GM19328 (cell line): ENCODE measurements at regions not wholly inside any gene's neighbourhood (a gene's known extent, or its start where the extent isn't known, plus 50 kb on each side); places are given as distances from the start of the nearest gene placed in this dataset.

Source experiments
- ATAC-seq: cut with Tn5 transposase; IDR thresholded peaks from one replicate; pipeline ENCODE4 v1.9.1; 2021; ENCODE audit warnings: mild to moderate bottlenecking, moderate library complexity; ENCODE audit not compliant: unreplicated experiment

DNA sequence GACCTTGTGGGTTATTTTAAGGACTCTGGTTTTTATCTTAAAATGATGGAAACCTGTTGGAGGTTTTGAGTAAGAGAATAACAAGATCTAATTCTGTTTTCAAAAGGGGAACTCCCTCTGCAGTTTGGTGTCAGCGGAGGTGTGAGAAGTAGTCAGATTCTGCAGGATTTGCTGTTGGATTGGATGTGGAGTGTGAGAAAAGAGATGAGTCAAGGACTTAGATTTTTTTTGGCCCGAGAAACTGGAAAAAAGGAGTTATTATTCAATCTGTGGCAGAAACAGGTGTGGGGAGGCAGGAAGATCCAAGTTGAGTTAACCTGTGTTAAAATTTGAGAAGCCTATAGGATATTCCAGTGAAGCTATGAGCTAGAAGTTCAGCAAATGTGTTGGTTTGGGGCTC is 337.2 kb upstream of the FANCL start:
- ATAC-seq = no peak

DNA sequence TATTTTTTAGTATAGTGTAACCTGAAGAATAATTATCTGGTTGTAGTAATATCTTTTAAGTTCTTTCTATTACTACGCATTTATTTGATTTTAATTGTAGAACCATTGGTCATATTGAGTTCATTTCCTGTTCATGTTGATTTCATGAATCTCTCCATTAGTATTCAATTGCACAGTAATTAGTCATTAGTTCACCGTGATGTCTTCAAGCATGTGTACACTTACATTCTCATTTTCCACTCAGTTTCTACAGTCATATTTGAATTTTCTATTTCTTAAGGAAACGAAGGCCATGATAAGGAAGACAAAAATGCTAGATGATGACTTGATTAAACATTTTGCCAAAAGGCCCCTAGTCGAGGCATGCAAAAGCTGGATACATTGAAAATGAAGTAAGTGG is 333.7 kb upstream of the FANCL start:
- no peak for ATAC-seq

GRCh38 chr2:58572731-58573130 is 331.6 kb upstream of the FANCL start:
- no peak for ATAC-seq

GRCh38 chr2:58571181-58571852 is 330.2 kb upstream of the FANCL start:
- ATAC-seq = peak; percentile 54

- peak; percentile 80 for ATAC-seq
Measured at GRCh38 chr2:58569475-58570185, 328.5 kb upstream of the FANCL start.

DNA sequence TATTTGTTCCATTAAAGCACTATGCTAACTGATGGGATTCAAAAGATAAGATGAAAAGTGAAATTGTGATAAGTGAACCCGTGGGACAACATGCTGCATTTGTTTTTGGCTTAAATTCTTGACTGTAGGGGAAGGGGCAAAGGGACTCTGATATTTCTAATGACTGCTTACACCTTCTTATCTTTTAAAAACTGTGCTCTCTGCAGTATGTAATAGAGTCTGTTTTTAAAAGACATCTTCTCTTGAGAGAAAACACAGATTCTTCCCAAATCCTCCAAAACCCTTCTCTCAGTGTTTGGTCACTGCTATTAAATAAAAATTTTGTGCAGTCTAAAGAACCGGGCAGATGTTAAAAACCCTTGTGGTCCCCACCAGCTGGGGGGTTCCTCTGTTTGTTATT is 327.8 kb upstream of the FANCL start:
- ATAC-seq = no peak

DNA sequence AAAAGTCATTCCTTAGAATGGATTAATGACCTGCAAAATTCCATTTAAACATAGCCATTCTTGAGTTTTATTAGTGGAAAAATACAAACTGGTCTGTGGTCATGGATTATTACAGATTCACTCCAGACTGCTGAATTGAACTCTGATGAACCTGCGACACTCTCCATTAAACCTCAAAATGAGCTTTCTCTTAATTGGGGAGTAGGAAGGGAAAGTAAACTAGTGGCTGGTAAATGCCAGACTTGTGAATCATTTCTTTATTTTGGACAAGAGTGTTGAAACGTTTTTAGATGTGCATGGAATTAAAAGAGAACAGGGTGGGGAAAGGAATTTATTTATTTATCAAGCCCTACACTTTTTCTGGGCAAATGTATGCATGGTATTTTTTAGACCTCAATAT is 321.2 kb upstream of the FANCL start:
- no peak for ATAC-seq

- no peak for ATAC-seq
Measured at GRCh38 chr2:58560531-58560930, 319.4 kb upstream of the FANCL start.

- ATAC-seq = no peak
Measured at GRCh38 chr2:58558881-58559280, 317.8 kb upstream of the FANCL start.

GRCh38 chr2:58557176-58557575 is 316.1 kb upstream of the FANCL start:
- ATAC-seq = no peak

DNA sequence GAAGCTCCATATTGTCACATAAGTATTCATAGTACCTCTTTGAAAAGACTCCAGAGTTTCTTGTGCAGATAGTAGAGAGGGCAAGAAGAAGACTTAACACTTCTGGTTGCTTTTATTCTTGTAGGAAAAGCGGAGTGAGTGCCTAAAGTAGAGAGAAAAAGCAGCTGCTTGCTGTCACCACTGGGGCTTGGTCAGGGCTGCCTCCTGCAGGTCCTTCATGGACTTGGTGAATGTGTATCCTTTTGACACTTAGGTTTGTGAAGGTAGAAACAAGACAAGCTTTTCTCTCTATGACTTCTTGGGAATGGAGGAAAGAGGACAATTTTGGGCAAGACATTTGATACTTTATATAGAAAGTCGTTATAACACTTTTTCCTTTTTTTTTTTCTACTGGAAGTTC is 312.8 kb upstream of the FANCL start:
- ATAC-seq = no peak

GRCh38 chr2:58553522-58553921 is 312.4 kb upstream of the FANCL start:
- ATAC-seq = no peak

GRCh38 chr2:58545300-58546280 is 304.5 kb upstream of the FANCL start:
- ATAC-seq = peak; percentile 49

DNA sequence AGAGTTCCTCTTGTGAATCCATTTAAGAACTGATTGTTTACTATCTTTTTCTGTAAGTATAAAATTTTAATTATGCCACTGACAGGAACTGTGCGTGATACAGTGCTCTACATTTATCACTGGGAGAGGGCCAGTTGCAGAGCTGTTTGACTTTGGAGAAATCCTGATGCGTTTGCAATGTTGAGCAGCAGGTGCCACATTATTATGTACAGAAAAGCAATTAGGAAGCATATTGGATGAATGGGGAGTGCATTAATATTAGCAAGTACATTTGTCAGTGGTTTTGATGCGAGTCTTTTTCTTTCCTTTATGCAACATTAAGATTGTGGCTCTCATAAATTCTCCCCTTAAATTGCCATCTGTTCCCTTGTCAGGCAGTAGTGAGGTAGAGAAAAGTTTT is 302.3 kb upstream of the FANCL start:
- ATAC-seq = no peak

DNA sequence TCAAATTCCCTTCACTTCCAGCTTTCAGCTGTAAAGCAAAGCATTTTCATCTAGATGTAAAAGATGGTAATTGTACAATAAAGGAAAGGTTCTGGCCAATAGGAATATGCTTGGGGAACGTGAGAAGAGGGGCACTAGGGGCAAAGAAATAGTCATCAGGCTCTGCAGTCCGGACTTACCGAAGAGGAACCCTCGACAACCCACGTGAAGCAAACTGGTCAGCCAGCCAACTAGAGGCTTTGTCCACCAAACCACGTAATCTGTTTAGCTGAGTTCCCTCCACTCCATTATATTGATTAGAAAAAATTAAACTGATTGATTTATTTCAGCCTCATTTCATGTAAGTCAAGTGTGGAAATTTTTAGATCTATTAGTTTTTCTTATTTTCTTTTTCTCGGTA is 300.4 kb upstream of the FANCL start:
- ATAC-seq = no peak

DNA sequence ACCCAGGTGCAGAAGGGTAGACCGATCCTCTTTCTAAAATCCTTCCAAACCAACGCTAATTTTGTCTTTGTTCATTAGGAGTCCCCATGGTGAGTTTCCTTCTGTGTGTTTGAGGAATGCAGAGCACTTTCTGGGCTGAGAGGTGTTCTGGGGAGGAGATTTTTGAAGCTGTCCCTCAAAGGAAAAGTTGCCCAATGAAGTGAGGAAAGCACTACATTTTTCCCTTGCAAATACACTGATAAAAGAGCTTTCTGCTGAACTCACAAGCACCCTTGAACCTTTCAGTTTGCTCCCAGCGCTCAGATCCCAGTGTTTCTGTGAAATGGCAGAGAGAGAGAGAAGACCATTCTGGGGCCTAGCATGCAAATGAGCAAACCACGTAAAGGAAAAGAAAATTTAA is 299.6 kb upstream of the FANCL start:
- no peak for ATAC-seq

- ATAC-seq = no peak
Measured at GRCh38 chr2:58539973-58540372, 298.8 kb upstream of the FANCL start.

GRCh38 chr2:58535990-58536389 is 294.9 kb upstream of the FANCL start:
- ATAC-seq = no peak

DNA sequence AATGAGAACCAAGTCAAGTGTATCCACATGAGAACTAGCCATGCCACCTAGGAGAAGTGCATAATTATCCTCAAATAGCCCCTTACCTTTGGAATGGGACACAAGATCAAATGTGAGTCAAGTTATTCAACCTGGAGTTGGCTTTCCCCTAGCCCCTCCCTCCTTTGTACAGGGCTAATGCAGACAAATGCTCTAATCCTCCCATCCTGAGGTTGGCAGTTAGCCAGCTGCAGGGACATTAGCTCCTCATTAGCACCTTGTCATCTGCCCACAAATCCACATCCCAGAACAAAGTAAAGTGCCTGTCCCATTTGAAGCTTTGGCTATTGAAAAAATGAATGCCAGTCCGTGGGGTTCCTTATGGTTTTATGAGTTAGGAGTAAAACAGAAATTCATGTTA is 294.1 kb upstream of the FANCL start:
- no peak for ATAC-seq

GRCh38 chr2:58533376-58533775 is 292.3 kb upstream of the FANCL start:
- no peak for ATAC-seq

GRCh38 chr2:58532641-58533040 is 291.5 kb upstream of the FANCL start:
- ATAC-seq = no peak

DNA sequence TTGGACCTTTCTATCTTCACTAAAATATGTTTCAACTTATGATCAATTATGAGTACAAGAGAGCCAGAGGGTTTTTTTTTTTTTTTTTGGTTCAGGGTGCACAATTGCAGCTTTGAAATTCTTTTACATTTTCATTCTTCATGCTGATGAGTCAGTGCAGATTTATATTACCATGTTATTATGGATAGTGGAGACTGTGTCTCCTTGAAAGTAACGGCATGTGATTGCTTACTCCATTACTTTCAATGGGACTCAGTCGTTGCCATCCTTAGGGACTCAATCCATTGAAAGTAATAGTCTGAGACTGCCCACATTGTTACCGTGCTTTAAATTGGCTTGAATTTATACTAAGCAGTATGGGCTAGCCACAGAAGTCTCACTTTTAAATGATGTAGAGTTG is 286.5 kb upstream of the FANCL start:
- ATAC-seq = no peak
